Mucosa of descending colon (tissue), 3 donors: ENCODE measurements at regions not wholly inside any gene's neighbourhood (a gene's known extent, or its start where the extent isn't known, plus 50 kb on each side); places are given as distances from the start of the nearest gene placed in this dataset.

ENCODE experiments used
- ATAC-seq: fragments of 200-7000 bp; cut with Tn5 transposase; one replicate; pipeline ENCODE4 v1.9.1; 2020; ENCODE audit warnings: mild to moderate bottlenecking, moderate library complexity
- DNase-seq, 3 donors: peaks; one replicate each; pipeline ENCODE4 v3.0.0-alpha.2; 2020
- H3K36me3 ChIP-seq: fragments of 200-600 bp; one replicate; pipeline ENCODE4 v1.8.0; 2021; ENCODE audit warnings: low read depth, mild to moderate bottlenecking
- H3K4me1 ChIP-seq: fragments of 200-600 bp; one replicate; pipeline ENCODE4 v1.8.0; 2021; ENCODE audit warnings: low read depth, mild to moderate bottlenecking
- H3K4me3 ChIP-seq: fragments of 200-600 bp; one replicate; pipeline ENCODE4 v1.8.0; 2021; ENCODE audit warnings: mild to moderate bottlenecking
- H3K9me3 ChIP-seq: fragments of 200-600 bp; one replicate; pipeline ENCODE4 v1.8.0; 2021; ENCODE audit warnings: mild to moderate bottlenecking
- CTCF ChIP-seq: fragments of 200-600 bp; IDR thresholded peaks from one replicate; pipeline ENCODE4 v1.8.0; 2022; ENCODE audit warnings: antibody characterized with exemption, mild to moderate bottlenecking
- intact Hi-C, 2 donors: fragments of 100-400 bp; cut with DNase I in 1 of 2; cut with micrococcal nuclease in 1 of 2; formaldehyde crosslinking; loops; one replicate each; pipeline versions ENCODE4 v1.11.0 to v1.11.1; 2022; cut with DNase I, micrococcal nuclease
- donor health status: DM: no; HTN: no; CAD: no; lungs with moderate emphysema.
- donor health status: DM: no; HTN: no; CAD: no.
- donor health status: DM: no; HTN: yes; CAD: no.

GRCh38 chr13:29918845-29919244 lies 68.4 kb upstream of the UBL3 start:
- DNase-seq, result no peak
- no peaks in the 10 kb centered on the region for H3K9me3 ChIP-seq
- no peak overlapping the region for H3K4me3 ChIP-seq
- intact Hi-C loops, result loop anchor here in 1 of 2 donors (5.0 kb wide), 1 partner anchor 57 kb away; no protein-coding TSS in a partner anchor
- H3K4me1 ChIP-seq, result peaks cover 8% of the 10 kb centered on the region
- TF ChIP-seq CTCF, result no peak
- H3K36me3 ChIP-seq, result no peaks in the 10 kb centered on the region
- ATAC-seq, result no peak

GRCh38 chr13:29917650-29918049 lies 67.2 kb upstream of the UBL3 start:
- no peak for ATAC-seq
- Histone ChIP-seq H3K9me3 (no peaks in the 10 kb centered on the region), H3K4me3 (no peak overlapping the region), H3K36me3 (no peaks in the 10 kb centered on the region), H3K4me1 (no peaks in the 10 kb centered on the region)
- DNase-seq, result no peak
- TF ChIP-seq CTCF, result no peak
- intact Hi-C loops, result loop anchor here in 1 of 2 donors (5.0 kb wide), 1 partner anchor 55 kb away; no protein-coding TSS in a partner anchor

GRCh38 chr13:29914581-29914980 lies 64.2 kb upstream of the UBL3 start:
- no peaks in the 10 kb centered on the region for H3K9me3 ChIP-seq
- no peak for TF ChIP-seq CTCF
- no peak for DNase-seq
- H3K36me3 ChIP-seq, result no peaks in the 10 kb centered on the region
- H3K4me1 ChIP-seq, result no peaks in the 10 kb centered on the region
- intact Hi-C loops, result no loop called here
- ATAC-seq, result no peak
- H3K4me3 ChIP-seq, result no peak overlapping the region

GRCh38 chr13:29911781-29912418 lies 61.5 kb upstream of the UBL3 start:
- TF ChIP-seq CTCF, result no peak
- Histone ChIP-seq H3K36me3 (no peaks in the 10 kb centered on the region), H3K9me3 (no peaks in the 10 kb centered on the region), H3K4me1 (no peaks in the 10 kb centered on the region), H3K4me3 (no peak overlapping the region)
- ATAC-seq (no peak), DNase-seq (no peak)
- intact Hi-C loops, result no loop called here

GRCh38 chr13:29909975-29910674 lies 59.7 kb upstream of the UBL3 start:
- DNase-seq (no peak), ATAC-seq (no peak)
- Histone ChIP-seq H3K9me3 (no peaks in the 10 kb centered on the region), H3K4me3 (no peak overlapping the region), H3K4me1 (peaks cover 15% of the 10 kb centered on the region), H3K36me3 (no peaks in the 10 kb centered on the region)
- no peak for TF ChIP-seq CTCF
- intact Hi-C loops, result no loop called here
